Sigmoid colon (tissue), 4 donors: ENCODE measurements at regions not wholly inside any gene's neighbourhood (a gene's known extent, or its start where the extent isn't known, plus 50 kb on each side); places are given as distances from the start of the nearest gene placed in this dataset.

ENCODE experiments used
- EP300 ChIP-seq, 4 donors: sonication (generic); formaldehyde crosslinking; IDR thresholded peaks; one replicate each; pipeline ENCODE4 v1.6.1; 2017; ENCODE audit warnings: antibody characterized with exemption in 4 of 4
- POLR2A ChIP-seq, 2 donors: fragments of 450-650 bp; IDR thresholded peaks; one replicate each; pipeline ENCODE4 v1.6.1; 2016; ENCODE audit warnings: antibody characterized with exemption in 2 of 2, mild to moderate bottlenecking in 2 of 2, moderate library complexity in 2 of 2
- POLR2AphosphoS5 ChIP-seq, 4 donors: sonication (generic); formaldehyde crosslinking; IDR thresholded peaks; one replicate each; pipeline ENCODE4 v1.6.1; 2017; ENCODE audit warnings: antibody characterized with exemption in 4 of 4
- TF ChIP-seq, protein P1 (sequence below), 4 experiments: fragments of 450-650 bp in 3 of 4; fragments of 200-600 bp in 1 of 4; IDR thresholded peaks; one replicate each; pipeline ENCODE4 v1.5.1; 2016 to 2019; ENCODE audit warnings: antibody characterized with exemption in 4 of 4, mild to moderate bottlenecking in 3 of 4, moderate library complexity in 2 of 4

DNA sequence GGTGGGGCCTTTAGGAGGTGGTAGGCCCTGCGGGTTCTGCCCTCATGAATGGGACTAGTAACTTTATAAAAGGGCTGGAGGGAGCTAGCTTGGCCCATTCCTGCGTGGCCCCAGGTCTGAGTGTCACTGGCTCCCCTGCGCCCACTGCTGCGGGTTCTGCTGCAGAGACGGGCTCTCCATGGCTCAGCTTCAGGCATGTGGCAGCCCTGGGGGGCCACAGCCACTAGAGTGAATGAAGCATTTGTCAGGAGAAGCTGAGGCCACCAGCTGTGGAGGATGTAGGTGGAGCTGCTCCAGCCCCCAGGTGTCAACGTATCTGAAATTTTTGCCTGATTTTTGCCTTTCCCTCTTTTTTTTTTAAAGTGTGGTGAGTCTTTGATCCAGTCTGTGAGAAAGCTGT lies 119.1 kb downstream of the SOX1 start:
- TF ChIP-seq, protein P1, sequence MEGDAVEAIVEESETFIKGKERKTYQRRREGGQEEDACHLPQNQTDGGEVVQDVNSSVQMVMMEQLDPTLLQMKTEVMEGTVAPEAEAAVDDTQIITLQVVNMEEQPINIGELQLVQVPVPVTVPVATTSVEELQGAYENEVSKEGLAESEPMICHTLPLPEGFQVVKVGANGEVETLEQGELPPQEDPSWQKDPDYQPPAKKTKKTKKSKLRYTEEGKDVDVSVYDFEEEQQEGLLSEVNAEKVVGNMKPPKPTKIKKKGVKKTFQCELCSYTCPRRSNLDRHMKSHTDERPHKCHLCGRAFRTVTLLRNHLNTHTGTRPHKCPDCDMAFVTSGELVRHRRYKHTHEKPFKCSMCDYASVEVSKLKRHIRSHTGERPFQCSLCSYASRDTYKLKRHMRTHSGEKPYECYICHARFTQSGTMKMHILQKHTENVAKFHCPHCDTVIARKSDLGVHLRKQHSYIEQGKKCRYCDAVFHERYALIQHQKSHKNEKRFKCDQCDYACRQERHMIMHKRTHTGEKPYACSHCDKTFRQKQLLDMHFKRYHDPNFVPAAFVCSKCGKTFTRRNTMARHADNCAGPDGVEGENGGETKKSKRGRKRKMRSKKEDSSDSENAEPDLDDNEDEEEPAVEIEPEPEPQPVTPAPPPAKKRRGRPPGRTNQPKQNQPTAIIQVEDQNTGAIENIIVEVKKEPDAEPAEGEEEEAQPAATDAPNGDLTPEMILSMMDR (IDR thresholded peaks at IDR 0.05): no peak
- no peak for TF ChIP-seq POLR2A (IDR thresholded peaks at IDR 0.05)
- TF ChIP-seq EP300 (IDR thresholded peaks at IDR 0.05): no peak
- TF ChIP-seq POLR2AphosphoS5 (IDR thresholded peaks at IDR 0.05): no peak
